HG03432 (cell line): ENCODE measurements at regions not wholly inside any gene's neighbourhood (a gene's known extent, or its start where the extent isn't known, plus 50 kb on each side); places are given as distances from the start of the nearest gene placed in this dataset.
A peak's percentile ranks its signal among the peaks of the same experiment; 100 is the strongest.
"Not testable (repeated sequence)": the region's sequence is repeated elsewhere in the genome, so short reads cannot be mapped to it uniquely, and the experiment has no call there.

ENCODE experiments used
- ATAC-seq: cut with Tn5 transposase; IDR thresholded peaks from one replicate; pipeline ENCODE4 v1.9.1; 2021; ENCODE audit warnings: mild to moderate bottlenecking, moderate library complexity; ENCODE audit not compliant: unreplicated experiment

DNA sequence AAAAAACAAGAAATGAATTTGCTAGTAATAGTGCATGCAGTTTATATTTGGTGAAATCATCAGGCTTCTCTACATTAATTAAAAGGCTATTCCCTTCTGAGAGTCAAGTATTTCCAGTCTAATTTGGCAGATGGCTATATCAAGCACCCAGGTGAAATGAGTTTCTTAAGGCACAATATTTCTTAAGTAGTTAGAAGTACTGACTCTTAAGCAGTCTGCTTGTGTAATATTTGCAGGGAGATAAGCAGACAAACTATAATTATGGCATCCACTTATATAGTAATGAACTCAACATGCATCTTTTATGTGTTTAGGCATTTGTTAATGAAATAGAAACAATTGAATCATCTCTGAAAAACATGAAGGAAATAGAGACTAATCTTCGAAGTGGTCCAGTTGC, 189.2 kb downstream of the UTRN start:
- ATAC-seq: no peak

DNA sequence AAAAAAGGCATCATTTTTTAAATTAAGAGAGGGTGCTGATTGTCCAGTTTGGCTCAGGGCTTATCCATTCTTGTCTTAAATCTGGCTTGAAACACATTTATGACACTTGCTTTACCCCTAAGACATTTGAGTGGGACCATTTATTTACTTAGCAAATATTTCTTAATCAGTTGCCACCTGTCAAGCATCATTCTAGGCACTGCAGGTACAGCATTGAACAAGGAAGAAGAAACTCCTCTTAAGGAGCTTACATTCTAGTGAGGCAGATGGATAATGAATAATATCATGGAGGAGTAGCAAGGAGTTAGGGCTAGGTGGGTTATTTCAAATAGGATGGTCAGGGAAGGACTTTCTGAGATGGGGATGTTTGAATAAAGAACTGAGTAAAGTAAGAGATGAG, 189.8 kb downstream of the UTRN start:
- no peak for ATAC-seq

DNA sequence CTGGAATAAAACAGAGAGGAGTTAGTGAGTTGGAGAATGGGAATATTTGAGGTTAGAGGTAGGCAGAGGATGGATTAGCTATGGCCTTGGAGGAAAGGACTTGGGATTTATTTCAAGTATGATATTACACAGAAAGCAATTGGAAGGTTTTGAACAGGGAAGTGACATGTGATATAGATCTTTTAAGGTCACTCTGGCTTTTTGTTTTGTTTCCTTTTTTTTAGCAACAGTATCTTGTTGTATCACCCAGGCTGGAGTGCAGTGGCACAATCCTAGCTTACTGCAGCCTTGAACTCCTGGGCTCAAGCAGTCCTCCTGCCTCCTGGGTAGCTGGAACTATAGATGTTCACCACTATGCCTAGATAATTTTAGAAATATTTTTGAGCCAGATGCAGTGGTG, 190.3 kb downstream of the UTRN start:
- ATAC-seq: no peak

DNA sequence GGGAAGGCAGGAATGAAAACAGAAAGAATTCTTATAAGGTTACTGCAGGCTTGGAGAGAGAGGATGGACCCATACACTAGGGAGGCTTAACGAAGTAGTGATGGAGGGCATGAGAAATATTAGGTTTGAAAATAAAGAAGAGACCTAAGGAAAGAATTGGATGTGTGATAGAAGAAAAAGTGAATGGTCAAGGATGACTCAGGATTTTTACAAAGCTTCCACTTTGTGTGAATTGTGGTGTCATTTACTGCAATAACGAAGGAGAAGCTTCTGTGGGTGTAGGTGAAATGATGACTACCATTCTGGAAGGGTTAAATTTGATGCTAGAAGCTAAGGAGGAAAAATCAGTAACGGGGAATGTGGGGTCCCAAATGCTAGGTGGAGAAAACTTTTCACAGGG, 191.2 kb downstream of the UTRN start:
- no peak for ATAC-seq

DNA sequence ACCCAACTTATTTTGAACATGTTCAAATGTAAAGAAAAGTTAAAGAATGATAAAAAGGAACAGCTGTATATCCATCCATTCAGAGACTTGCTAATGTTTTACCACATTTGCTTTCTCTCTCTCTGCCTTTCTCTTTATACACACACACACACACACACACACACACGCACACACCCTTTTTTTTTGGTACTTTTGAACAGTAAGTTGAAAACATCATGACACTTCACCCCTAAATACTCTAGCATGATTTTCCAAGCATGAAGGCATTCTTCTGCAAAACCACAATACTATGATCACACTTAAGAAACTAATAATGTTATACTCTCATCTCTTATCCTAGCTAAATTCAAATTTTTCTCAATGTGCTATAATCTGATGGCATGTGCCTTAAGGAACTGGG, 192.3 kb downstream of the UTRN start:
- ATAC-seq: no peak

DNA sequence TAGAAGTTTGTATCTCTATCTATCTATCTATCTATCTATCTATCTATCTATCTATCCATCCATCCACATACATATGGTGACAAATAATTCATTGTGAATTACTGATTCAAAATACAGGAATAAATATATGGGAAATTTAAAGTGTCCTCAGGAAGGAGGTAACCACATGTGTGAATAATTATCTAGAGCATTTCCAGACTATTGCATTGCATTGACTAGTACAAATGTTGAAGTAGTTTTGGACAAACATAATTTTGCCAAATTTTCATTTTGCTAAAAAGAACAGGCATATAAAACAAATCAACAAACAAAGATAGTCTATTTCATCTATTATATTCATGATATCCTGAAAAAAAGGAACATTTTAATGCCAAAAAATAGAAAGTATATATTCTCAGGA, 192.7 kb downstream of the UTRN start:
- ATAC-seq: no peak

DNA sequence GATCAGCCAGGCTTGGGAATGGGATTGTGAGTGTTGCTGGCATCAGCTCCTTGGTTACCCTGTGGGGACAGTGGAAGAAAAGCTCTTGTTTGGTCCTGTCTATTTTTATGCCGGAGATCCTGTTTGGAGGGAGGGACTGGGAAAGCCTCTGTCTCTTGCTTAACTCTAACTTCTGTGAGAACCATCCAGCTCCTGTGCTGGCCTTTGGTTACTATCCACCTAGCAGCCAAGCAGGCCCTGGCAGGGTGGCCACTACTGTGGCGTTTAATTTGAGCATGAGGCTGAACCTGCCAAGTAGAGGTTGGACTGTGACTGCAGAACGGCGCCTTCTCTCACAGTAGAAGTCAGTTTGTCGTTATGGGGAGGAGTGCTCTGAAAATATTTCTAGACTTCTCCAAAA, 193.3 kb downstream of the UTRN start:
- ATAC-seq: no peak

DNA sequence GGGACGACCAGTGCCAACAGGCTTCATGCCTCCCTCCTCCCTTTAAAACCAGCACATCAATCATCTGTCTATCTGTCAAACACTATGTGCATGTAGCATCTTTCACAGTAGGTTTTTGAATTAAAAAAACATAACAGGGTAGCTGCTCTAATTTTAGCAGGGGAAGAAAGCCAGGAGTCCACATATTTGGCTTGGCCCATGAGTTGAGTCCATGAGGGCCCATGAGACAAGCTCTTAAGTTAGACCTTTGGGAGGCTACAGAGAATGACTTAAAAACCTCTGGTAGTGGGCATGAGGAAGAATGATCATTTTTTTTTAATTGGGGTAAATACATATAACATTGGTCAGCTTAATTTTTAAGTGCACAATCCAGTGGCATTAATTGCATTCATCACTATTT, 194.9 kb downstream of the UTRN start:
- ATAC-seq: no peak

DNA sequence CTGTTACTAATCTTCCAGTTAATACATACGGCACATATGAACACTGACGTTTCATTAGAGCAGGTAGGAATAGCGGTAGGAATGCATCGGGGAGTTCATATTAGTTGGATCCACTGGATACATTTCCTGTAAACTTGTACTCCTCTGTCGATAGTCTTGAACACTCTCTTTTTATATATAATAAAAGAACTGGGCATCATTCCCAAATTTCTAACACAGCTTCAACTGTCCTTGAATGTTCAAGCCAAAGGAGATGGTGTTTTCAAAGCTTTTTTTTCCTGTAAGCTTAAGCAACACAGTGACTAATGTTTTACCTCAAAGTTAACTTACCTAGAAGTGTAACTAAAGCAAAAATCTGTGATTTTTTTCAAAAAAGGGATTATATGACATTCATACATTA, 195.3 kb downstream of the UTRN start:
- no peak for ATAC-seq

DNA sequence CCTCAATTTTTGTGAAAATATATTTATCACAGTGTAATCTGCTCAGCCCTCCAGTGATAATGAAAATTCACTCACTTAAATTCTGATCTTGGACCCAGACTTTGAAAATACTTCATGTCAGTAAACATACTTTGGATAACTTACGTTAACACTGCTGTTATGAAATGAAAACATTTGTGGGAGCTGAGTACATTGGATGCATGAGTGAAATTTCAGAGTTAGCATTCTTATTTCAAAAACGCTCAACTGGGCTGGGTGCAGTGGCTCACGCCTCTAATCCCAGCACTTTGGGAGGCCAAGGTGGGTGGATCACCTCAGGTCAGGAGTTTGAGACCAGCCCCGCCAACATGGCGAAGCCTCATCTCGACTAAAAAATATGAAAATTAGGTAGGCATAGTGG, 196.4 kb downstream of the UTRN start:
- ATAC-seq: no peak

DNA sequence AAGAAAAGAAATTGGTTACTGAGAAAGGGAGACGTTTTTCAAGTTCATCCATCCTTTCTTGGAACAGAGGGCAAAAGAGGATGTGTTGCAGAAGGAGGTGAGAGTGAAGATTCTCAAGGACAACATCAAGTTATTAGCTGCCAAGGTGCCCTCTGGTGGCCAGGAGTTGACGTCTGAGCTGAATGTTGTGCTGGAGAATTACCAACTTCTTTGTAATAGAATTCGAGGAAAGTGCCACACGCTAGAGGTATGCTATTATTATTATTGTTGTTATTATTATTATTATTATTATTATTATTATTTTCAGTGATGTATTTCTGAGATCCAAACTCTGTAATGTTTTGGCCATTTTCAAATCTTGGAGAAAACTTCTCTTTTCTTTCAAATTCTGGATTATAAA, 197.0 kb downstream of the UTRN start:
- peak; percentile 92 for ATAC-seq

DNA sequence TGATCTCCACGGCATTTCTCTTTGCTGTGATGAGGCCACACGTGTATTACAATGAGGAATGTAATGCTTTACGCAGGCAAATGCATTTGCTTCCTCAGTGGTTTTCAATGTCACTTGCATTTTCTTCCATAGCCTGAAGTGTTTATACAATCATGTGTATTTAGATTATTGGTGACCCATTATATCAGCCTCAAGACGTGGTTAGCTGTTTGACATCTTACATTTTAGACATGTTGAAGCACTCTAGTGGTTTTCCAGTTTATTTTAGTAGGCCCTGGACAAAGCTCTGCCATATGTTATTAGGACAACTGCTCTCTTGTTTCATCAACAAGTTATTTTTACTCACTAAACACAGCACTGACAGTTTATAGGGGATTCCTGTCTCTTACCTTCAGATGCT, 200.4 kb downstream of the UTRN start:
- no peak for ATAC-seq

DNA sequence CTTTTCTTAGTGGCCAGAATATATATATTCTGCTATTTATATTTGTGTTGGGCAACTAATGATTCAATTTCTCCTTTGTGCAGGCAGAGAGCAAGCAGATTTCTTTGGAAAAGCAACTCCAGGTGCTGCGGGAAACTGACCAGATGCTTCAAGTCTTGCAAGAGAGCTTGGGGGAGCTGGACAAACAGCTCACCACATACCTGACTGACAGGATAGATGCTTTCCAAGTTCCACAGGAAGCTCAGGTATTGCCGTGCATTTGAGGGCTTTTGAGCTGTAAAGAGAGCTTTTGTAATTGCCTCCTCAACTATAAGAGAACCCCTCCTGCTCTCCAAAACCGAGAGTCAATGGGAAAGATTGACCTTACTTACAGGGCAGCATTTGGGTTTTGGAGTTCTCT, 203.5 kb downstream of the UTRN start:
- ATAC-seq: no peak

DNA sequence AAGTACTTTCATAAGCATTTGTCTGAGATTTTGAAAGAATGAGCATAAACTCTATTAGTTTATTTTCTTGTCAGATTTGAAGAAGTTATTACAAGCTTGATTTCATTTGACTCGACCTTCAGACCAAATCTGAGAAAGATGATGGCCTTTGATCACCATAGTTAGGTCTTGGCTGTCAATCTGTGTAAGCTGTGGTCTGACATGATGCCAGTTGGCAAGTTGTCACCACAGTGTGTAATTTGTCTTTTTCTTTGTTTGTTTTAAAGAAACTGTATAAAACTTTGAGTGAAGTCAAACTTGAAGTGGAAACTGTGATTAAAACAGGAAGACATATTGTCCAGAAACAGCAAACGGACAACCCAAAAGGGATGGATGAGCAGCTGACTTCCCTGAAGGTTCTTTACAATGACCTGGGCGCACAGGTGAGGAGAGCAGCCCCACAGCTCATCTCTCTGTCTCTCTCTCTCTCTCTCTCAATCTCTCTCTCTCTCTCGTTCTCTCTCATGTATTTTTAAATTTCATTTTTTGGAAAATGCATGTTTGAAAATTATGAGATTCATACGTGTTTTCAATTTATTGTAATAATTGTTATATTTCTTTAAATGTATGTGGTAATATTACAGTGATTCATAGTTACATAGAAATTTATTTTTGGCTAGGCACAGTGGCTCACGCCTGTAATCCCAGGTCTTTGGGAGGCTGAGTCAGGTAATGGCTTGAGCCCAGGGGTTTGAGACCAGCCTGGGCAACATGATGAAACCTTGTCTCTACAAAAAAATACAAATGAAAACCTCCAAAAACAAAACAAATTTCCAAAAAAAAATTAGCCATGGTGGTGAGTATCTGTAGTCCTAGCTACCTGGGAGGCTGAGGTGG, 208.1 kb downstream of the UTRN start:
- no peak for ATAC-seq

DNA sequence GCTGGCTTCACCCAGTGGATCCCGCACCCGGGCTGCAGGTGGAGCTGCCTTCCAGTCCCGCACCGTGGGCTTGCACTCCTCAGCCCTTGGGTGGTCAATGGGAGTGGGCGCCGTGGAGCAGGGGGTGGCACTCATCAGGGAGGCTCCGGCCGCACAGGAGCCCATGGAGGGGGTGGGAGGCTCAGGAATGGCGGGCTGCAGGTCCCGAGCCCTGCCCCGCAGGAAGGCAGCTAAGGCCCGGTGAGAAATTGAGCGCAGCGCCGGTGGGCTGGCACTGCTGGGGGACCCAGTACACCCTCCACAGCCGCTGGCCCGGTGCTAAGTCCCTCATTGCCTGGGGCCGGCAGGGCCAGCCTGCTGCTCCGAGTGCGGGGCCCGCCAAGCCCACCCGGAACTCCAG, 209.9 kb downstream of the UTRN start:
- not testable (repeated sequence) for ATAC-seq

DNA sequence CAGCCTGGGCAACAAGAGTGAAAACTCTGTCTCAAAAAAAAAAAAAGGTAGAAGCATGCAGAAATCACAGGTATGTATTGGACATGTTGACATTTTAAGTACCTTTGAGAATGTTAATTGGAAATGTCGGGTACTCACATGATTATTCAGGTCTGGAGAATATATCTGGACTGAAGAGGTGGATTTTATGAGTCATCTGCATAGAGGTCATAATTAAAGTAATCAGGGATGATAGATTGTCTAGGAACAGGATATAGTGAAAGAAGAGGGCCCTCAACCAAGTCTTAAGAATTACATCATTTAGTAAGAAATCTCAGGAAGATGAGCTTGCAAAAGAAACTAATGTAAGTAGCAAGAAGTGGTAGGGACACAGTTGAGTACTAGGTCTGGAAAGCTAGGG, 212.5 kb downstream of the UTRN start:
- ATAC-seq: no peak

DNA sequence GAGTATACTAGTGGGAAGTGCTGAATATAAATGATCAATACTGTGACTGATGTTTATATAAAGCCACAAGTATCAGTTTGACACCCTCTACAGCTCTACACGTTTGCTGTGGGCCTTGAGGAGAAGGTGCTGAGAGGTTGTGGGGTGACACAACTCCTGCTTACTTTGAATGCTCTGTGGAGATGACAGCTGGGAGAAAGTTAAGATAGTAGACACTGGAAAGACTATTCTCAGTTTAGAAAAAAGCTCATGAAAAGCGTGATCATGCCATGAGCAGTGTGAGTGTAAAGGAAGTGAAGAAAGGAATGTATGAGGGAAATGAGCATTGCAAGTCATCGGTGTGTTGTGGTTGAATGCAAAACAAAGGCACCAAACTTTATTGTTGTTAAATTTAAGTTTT, 215.8 kb downstream of the UTRN start:
- peak; percentile 60 for ATAC-seq

DNA sequence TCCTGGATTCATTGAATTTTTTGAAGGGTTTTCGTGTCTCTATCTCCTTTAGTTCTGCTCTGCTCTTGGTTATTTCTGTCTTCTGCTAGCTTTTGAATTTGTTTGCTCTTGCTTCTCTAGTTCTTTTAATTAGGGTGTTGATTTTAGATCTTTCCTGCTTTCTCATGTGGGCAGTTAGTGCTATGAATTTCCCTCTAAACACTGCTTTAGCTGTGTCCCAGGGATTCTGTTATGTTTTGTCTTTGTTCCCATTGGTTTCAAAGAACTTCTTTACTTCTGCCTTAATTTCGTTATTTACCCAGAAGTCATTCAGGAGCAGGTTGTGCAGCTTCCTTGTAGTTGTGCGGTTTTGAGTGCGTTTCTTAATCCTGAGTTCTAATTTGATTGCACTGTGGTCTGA, 220.1 kb downstream of the UTRN start:
- not testable (repeated sequence) for ATAC-seq

DNA sequence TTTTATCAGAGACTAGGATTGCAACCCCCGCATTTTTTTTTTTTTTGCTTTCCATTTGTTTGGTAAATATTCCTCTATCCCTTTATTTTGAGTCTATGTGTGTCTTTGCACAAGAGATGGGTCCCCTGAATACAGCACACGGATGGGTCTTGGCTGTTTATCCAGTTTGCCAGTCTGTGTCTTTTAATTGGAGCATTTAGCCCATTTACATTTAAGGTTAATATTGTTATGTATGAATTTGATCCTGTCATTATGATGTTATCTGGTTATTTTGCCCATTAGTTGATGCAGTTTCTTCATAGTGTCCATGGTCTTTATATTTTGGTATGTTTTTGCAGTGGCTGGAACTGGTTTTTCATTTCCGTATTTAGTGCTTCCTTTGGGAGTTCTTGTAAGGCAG, 220.9 kb downstream of the UTRN start:
- not testable (repeated sequence) for ATAC-seq

DNA sequence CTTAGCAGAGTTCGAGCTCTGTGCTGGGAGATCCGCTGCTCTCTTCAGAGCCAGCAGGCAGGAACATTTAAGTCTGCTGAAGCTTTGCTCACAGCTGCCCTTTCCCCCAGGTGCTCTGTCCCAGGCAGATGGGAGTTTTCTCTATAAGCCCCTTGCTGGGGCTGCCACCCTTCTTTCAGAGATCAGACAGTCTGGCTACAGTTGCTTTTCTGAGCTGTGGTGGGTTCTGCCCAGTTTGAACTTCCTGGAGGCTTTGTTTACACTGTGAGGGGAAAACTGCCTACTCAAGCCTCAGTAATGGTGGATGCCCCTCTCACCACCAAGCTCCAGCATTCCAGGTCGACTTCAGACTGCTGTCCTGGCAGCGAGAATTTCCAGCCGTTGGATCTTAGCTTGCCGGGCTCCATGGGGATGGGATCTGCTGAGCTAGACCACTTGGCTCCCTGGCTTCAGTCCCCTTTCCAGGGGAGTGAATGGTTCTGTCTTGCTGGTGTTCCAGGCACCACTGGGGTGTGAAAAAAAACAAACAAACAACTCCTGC, 222.7 kb downstream of the UTRN start:
- not testable (repeated sequence) for ATAC-seq

DNA sequence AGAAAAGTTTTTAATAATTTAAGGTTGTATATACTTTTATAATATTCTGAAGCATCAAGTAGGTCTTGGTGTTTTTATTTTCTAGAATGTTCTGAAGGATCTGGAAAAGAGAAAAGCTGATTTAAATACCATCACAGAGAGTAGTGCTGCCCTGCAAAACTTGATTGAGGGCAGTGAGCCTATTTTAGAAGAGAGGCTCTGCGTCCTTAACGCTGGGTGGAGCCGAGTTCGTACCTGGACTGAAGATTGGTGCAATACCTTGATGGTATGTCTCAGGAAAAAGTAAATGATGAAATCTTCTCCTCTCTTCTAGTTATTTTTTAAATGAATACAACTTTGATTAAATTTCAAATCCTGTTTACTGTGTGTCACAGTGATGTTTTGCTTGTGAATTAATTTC, 225.7 kb downstream of the UTRN start:
- ATAC-seq: no peak

DNA sequence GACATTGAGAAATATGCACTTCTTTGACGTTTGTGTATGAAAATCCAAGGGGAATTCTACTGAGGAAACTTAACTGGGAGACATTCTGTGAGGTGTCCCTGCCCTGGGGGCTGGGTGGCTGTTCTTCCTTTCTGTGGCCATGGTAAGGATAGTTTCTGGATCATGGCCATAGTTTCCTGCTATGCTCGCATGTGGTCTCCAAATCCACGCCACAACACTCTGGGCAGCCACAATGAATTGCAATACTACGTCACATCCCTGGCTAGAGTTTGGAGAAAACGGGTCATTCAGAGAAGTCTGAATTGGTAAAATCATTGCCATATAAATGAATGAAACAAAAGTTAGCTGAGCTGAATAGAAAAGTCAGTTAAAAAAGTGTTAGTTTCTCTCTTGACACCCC, 230.6 kb downstream of the UTRN start:
- no peak for ATAC-seq

DNA sequence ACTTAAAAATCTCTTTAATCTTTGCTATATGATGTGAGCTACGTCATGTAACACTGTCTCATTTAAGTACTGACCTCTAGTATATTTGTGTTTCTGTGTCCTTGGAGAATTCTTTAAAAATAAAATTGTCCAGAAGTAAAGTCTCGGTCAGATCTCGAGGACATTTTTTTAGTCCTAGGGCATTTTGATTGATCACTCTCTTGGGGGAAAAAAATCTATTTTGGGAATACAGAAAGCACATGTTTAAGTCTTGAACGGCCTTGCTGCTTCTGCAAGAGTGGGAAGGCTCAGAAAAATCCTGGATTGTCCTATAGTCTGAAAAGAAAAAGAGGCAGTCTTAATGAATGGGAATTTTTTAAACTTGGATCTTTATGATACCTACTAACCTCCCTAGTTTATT, 234.3 kb downstream of the UTRN start:
- ATAC-seq: no peak
